NCI-H510A treated with DMSO at 0.1 percent for 48 hours (cell line): ENCODE measurements at regions not wholly inside any gene's neighbourhood (a gene's known extent, or its start where the extent isn't known, plus 50 kb on each side); places are given as distances from the start of the nearest gene placed in this dataset.

ENCODE experiments used
- DNase-seq: peaks from one replicate; lab custom pipeline; 2025; lab: John Stamatoyannopoulos, UW

DNA sequence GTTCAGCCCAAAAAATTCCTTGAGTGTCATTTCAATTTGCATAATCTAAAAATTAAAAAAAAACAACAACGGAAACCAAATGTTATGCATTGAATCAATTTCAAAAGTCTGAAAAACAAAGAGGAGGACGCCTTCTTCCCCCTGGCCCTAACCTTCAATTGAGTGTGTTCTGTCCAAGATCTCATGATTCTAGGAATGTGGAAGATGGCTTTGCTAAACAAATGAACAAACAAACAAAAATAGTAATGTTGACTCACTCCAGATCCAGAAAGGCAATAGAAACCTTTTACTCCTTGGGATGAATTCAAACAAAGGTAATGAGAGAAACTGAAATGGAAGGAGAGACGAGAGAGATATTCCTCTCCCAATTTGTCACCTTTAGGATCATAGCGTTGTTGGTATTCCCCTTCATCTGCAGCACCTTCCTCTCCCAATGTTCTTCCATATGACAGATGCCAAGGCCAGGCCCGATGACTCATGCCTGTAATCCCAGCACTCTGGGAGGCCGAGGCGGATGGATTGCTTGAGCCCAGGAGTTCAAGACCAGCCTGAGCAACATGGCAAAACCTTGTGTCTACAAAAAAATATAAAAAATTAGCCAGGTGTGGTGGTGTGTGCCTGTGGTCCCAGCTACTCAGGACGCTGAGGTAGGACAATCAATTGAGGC is 109.2 kb upstream of the ADGRF1 start:
- no peak for DNase-seq

- no peak for DNase-seq
These were observed 107.4 kb upstream of the ADGRF1 start for GRCh38 chr6:47149554-47149953.

- no peak for DNase-seq
These were observed 106.9 kb upstream of the ADGRF1 start for GRCh38 chr6:47149066-47149465.

DNA sequence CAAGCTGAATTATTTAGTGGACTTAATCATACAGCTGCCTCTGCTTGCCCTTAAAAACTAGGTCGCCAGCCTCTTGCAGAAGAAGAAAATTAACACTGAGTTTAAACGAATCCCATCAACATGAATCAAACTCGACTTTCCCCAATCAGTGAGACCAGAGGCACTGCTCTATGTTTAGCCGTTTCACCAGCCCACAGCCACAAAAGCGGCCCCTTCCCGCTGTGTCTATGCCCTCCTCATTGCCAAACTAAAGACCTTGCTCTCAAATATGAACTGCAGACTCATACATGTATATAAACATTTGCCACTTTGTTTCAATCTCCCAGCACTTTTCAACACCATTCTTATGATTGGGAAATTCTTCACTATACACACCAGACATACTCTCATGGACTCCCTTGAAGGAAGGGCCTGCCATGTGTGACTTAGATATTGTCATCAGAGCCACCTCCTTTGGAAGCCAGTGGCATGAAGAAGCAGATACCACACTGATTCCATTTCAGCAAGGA is 105.8 kb upstream of the ADGRF1 start:
- no peak for DNase-seq

- peak; percentile 16 for DNase-seq
These were observed 105.1 kb upstream of the ADGRF1 start for GRCh38 chr6:47147175-47147727.

- no peak for DNase-seq
These were observed 104.5 kb upstream of the ADGRF1 start for GRCh38 chr6:47146431-47147174.

DNA sequence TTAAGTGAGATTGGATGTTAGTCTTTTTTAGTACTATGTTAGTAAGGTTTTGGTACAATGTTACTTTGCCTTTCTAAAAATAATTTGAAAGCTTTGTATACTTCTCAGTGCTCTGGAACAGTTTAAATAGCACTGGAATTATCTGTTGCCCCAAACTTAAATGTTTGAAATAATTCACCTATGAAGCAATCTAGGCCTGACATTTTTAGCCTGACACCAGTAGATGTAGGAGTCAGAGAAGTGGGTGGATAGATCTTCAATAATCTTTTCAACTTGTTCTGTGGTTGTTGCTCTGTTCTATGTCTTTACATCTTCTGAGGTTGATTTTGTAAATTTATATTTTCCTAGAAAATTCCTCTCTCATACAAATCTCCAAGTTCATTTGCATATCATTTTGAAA is 103.1 kb upstream of the ADGRF1 start:
- DNase-seq, result no peak

DNA sequence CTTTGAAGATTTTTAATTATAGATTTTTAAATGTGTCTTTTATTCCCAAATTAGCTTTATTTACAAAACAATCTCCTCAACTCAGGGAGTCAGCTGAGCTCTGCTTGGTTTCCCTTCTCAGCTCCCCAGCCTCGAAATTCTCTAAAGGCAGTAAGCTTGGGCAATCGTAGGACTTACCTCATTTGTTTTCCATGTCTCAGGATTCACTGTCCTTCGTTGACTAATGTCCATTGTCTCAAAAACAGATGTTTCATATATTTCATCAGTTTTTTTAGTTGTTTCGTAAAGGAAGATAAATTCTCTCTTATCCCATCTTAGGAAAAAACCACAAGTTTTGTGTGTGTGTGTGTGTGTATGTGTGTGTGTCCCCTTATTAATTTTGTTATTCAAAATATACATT is 102.2 kb upstream of the ADGRF1 start:
- DNase-seq, result no peak

- DNase-seq, result no peak
These were observed 99.8 kb upstream of the ADGRF1 start for GRCh38 chr6:47141963-47142362.

DNA sequence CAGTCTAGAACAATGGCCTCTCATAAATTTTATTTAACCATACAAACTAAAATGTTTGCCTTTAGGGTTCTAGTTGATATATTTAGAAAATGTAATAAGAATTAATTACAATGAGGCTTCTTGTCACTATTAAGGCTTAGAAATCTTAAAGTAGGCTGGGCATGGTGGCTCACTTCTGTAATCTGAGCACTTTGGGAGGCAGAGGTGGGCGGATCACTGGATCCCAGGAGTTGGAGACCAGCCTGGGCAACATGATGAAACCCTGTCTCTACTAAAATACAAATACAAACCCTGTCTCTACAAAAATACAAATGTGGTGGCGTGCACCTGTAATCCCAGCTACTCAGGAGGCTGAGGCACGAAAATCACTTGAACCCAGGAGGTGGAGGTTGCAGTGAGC is 99.0 kb upstream of the ADGRF1 start:
- DNase-seq, result no peak

DNA sequence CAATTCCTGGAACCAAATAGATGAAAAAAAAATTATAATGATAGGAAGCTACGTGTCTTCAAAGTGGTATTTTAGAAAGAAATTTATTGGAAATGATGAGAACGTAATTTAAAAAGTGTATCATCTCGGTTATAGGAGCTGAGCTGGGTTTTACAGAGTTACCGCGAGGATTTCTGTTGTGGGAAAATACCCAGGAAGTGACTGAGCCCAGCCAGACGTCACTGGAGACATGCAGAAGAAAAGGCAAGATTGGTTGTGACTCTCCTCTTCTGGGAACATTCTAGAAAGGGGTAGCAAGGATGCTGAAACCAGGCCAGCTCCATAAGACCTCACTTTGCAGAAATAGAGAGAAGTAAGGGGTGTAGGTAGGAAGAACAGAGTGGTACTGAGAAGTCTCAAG is 95.9 kb upstream of the ADGRF1 start:
- no peak for DNase-seq

- no peak for DNase-seq
These were observed 94.9 kb upstream of the ADGRF1 start for GRCh38 chr6:47137073-47137472.

GRCh38 chr6:47135772-47136171 is 93.6 kb upstream of the ADGRF1 start:
- DNase-seq, result peak; percentile 64

DNA sequence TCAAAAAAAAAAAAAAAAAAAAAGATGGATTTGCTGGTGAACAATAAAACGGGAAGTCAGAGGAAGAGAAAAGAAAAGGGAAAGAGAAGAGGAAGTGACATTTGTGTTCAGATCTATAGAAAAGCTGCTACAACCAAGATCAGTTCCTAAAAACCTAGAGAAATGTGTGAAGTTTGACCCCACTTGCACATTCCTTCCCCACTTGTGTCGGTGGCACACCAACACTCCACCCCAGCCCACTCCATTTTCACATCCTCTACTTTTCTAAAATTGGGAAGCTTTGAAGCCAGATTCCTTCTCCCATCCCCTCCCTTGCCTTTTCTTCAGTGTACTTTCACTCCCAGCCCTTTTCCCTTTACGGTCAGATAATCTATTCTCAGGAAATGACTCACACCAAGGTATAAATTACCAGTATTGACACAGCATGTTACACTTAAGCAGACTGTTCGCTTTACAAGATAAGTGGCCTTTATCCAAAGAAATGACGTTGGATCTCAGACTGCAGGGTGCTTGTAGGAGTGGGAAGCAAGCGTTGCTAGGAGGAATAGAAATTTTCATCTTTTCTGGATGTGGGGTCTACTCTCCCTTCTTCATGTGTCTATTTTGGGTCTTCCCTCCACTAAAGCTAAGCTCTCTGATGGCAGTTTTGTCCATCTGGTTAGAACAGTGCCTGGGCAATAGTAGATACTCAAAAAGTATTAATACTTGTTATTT is 92.5 kb upstream of the ADGRF1 start:
- peak; percentile 96 for DNase-seq

- DNase-seq, result no peak
These were observed 91.3 kb upstream of the ADGRF1 start for GRCh38 chr6:47133230-47134000.

- peak; percentile 23 for DNase-seq
These were observed 90.6 kb upstream of the ADGRF1 start for GRCh38 chr6:47132724-47133123.

GRCh38 chr6:47131773-47132172 is 89.6 kb upstream of the ADGRF1 start:
- no peak for DNase-seq

DNA sequence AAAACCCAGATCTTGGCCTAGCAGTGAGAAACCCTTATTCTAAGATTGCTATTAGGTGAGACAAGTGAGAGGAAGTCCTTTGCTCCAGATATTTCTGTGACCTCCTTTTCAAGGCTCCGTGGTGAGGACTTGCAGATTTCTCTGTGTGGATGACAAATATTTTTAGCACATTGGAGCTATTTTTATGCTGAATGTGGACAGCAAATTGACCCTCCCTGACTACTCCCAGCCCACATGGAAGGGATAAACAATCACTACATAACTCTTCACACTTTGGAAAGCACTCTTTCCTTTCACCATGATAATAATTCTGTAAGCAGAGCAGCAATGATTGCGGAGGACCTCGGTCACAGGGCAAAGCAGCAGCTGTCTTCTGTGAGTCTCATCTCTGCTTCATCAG is 88.0 kb upstream of the ADGRF1 start:
- DNase-seq, result no peak

GRCh38 chr6:47129129-47129528 is 87.0 kb upstream of the ADGRF1 start:
- no peak for DNase-seq

GRCh38 chr6:47126647-47127391 is 84.7 kb upstream of the ADGRF1 start:
- DNase-seq, result no peak

- DNase-seq, result no peak
These were observed 76.5 kb upstream of the ADGRF1 start for GRCh38 chr6:47118611-47119010.
